ENCODE measurements at regions not wholly inside any gene's neighbourhood (a gene's known extent, or its start where the extent isn't known, plus 50 kb on each side); places are given as distances from the start of the nearest gene placed in this dataset.

GRCh38 chr9:129344641-129345495 lies 166.8 kb upstream of the IER5L start (continued):
- TF ChIP-seq CHD7 (IDR thresholded peaks at IDR 0.05; ENCODE audit: insufficient replicate concordance, low read length): no peak
- TF ChIP-seq BACH1 (IDR thresholded peaks at IDR 0.05; ENCODE audit: low read length): no peak
- TF ChIP-seq TBP (IDR thresholded peaks at IDR 0.05; ENCODE audit: low read depth, low read length): no peak
- no peak for TF ChIP-seq POU5F1 (IDR thresholded peaks at IDR 0.05; ENCODE audit: low read depth, low read length)
- no peak for TF ChIP-seq RNF2 (IDR thresholded peaks at IDR 0.05; ENCODE audit: borderline replicate concordance, low read depth, low read length, missing control alignments, poor library complexity, severe bottlenecking)
